PC-3 (cell line): ENCODE measurements at regions not wholly inside any gene's neighbourhood (a gene's known extent, or its start where the extent isn't known, plus 50 kb on each side); places are given as distances from the start of the nearest gene placed in this dataset.
"Not testable (repeated sequence)": the region's sequence is repeated elsewhere in the genome, so short reads cannot be mapped to it uniquely, and the experiment has no call there.

ENCODE experiments used
- EZH2phosphoT487 ChIP-seq: fragments of 300-600 bp; sonication (generic); IDR thresholded peaks from 2 replicates; pipeline ENCODE4 v1.6.1; 2018; ENCODE audit warnings: mild to moderate bottlenecking, antibody characterized with exemption, low read length, borderline replicate concordance
- TF ChIP-seq, protein P1 (sequence below): fragments of 300-600 bp; sonication (generic); conservative IDR thresholded peaks from 2 replicates; pipeline ENCODE4 v1.5.1; 2017; ENCODE audit warnings: antibody characterized with exemption, low read depth, mild to moderate bottlenecking, low read length

DNA sequence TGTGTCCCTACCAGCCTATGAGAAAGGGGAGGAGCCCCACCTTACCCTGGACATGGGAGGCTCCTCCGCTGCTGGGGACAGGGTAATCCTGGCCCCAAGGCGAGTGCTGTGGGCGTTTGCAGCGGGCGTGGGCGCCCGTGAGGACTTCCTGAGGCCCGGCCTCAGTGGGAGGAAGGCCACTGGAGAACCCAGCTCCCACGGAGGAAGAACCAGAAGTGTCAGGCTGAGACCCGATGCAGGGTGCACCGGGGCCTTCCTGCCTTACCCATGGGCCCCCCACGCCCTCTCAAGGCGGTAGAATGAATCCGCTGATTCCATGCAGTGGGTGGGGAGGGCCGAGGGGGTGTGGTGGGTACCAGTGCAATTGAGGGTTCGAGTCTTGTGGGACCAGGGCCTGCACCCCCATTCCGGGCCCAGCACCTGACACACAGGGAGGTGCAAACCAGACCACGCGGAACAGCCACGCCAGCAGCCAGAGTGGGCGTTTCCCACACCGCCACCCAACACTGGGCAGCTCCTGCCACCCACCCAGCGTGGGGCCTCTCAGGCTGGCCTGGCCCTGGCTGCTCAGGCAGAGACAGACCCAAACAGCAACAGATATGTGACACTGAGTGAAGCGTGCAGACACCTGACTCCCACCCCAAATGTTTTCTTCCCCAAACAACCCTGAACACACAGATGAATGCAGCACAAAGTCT is 5405.6 kb upstream of the TPTE start:
- TF ChIP-seq, protein P1, sequence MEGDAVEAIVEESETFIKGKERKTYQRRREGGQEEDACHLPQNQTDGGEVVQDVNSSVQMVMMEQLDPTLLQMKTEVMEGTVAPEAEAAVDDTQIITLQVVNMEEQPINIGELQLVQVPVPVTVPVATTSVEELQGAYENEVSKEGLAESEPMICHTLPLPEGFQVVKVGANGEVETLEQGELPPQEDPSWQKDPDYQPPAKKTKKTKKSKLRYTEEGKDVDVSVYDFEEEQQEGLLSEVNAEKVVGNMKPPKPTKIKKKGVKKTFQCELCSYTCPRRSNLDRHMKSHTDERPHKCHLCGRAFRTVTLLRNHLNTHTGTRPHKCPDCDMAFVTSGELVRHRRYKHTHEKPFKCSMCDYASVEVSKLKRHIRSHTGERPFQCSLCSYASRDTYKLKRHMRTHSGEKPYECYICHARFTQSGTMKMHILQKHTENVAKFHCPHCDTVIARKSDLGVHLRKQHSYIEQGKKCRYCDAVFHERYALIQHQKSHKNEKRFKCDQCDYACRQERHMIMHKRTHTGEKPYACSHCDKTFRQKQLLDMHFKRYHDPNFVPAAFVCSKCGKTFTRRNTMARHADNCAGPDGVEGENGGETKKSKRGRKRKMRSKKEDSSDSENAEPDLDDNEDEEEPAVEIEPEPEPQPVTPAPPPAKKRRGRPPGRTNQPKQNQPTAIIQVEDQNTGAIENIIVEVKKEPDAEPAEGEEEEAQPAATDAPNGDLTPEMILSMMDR = not testable (repeated sequence)
- TF ChIP-seq EZH2phosphoT487 = not testable (repeated sequence)
